Mammary epithelial cell (primary cell): ENCODE measurements at regions not wholly inside any gene's neighbourhood (a gene's known extent, or its start where the extent isn't known, plus 50 kb on each side); places are given as distances from the start of the nearest gene placed in this dataset.

Experiments used
- EZH2 ChIP-seq: IDR thresholded peaks from 2 replicates; pipeline ENCODE4 v1.6.1; 2012; ENCODE audit warnings: low read length, inconsistent platforms, borderline replicate concordance
- TF ChIP-seq, protein P1 (sequence below), 2 donors: IDR thresholded peaks in 1 of 2; conservative IDR thresholded peaks in 1 of 2; 2 replicates each; pipeline ENCODE4 v1.5.1; 2011 to 2012; ENCODE audit warnings: inconsistent platforms in 2 of 2, low read length in 2 of 2, mild to moderate bottlenecking in 2 of 2, control low read depth in 1 of 2, low read depth in 1 of 2; ENCODE audit not compliant: insufficient read depth in 1 of 2; ENCODE audit errors: extremely low read depth in 1 of 2

GRCh38 chr20:22770241-22770800 is 185.9 kb upstream of the FOXA2 start:
- TF ChIP-seq, protein P1, sequence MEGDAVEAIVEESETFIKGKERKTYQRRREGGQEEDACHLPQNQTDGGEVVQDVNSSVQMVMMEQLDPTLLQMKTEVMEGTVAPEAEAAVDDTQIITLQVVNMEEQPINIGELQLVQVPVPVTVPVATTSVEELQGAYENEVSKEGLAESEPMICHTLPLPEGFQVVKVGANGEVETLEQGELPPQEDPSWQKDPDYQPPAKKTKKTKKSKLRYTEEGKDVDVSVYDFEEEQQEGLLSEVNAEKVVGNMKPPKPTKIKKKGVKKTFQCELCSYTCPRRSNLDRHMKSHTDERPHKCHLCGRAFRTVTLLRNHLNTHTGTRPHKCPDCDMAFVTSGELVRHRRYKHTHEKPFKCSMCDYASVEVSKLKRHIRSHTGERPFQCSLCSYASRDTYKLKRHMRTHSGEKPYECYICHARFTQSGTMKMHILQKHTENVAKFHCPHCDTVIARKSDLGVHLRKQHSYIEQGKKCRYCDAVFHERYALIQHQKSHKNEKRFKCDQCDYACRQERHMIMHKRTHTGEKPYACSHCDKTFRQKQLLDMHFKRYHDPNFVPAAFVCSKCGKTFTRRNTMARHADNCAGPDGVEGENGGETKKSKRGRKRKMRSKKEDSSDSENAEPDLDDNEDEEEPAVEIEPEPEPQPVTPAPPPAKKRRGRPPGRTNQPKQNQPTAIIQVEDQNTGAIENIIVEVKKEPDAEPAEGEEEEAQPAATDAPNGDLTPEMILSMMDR (conservative IDR thresholded peaks at IDR 0.05 in 1 of 2, IDR thresholded peaks at IDR 0.05 in 1 of 2; ENCODE audit: extremely low read depth in 1 of 2, insufficient read depth in 1 of 2, low read depth in 1 of 2, low read length in 2 of 2) = no peak
- TF ChIP-seq EZH2 = no peak
